Smooth muscle cell (in vitro differentiated cells): ENCODE measurements at regions not wholly inside any gene's neighbourhood (a gene's known extent, or its start where the extent isn't known, plus 50 kb on each side); places are given as distances from the start of the nearest gene placed in this dataset.

Experiments used
- DNase-seq: peaks from one replicate; lab custom pipeline; 2025; ENCODE audit not compliant: unreplicated experiment; lab: John Stamatoyannopoulos, UW
- H2AFZ ChIP-seq: fragments of 200-600 bp; sonication (generic); 2 replicates; pipeline ENCODE4 v1.6.0; 2016; ENCODE audit warnings: antibody characterized with exemption, low read depth, mild to moderate bottlenecking
- H3F3A ChIP-seq: fragments of 200-600 bp; sonication (generic); 2 replicates; pipeline ENCODE4 v1.6.0; 2017; ENCODE audit warnings: antibody characterized with exemption, low read depth
- H3K27ac ChIP-seq: fragments of 200-600 bp; sonication (generic); 2 replicates; pipeline ENCODE4 v1.5.1; 2016; ENCODE audit warnings: low read depth, mild to moderate bottlenecking
- H3K27me3 ChIP-seq: fragments of 200-600 bp; sonication (generic); 2 replicates; pipeline ENCODE4 v1.6.1; 2016; ENCODE audit warnings: low read depth, mild to moderate bottlenecking
- H3K36me3 ChIP-seq: fragments of 200-600 bp; sonication (generic); 2 replicates; pipeline ENCODE4 v1.5.1; 2016; ENCODE audit warnings: low read depth
- H3K4me1 ChIP-seq: fragments of 200-600 bp; sonication (generic); 2 replicates; pipeline ENCODE4 v1.5.1; 2016; ENCODE audit warnings: low read depth
- H3K4me2 ChIP-seq: fragments of 200-600 bp; sonication (generic); 2 replicates; pipeline ENCODE4 v1.6.0; 2016; ENCODE audit warnings: mild to moderate bottlenecking
- H3K4me3 ChIP-seq: fragments of 200-600 bp; sonication (generic); 2 replicates; pipeline ENCODE4 v1.5.1; 2016; ENCODE audit warnings: mild to moderate bottlenecking
- H3K79me2 ChIP-seq: fragments of 200-600 bp; sonication (generic); 2 replicates; pipeline ENCODE4 v1.6.0; 2016; ENCODE audit warnings: low read depth, mild to moderate bottlenecking
- H3K9ac ChIP-seq: fragments of 200-600 bp; sonication (generic); 2 replicates; pipeline ENCODE4 v1.6.0; 2016; ENCODE audit warnings: low read depth
- H3K9me3 ChIP-seq: fragments of 200-600 bp; sonication (generic); replicated peaks from 2 replicates; pipeline ENCODE4 v1.5.1; 2016; ENCODE audit warnings: low read depth
- H4K20me1 ChIP-seq: fragments of 200-600 bp; sonication (generic); 2 replicates; pipeline ENCODE4 v1.6.0; 2016; ENCODE audit warnings: low read depth
- WGBS: methylation state at CpG from one replicate; pipeline ENCODE4 v1.1.7; 2016; ENCODE audit warnings: low lambda C conversion rate; 5-methylcytosine and 5-hydroxymethylcytosine counted together
- TF ChIP-seq, protein P1 (sequence below): fragments of 200-600 bp; sonication (generic); IDR thresholded peaks from 2 replicates; pipeline ENCODE4 v1.5.1; 2017; ENCODE audit warnings: borderline replicate concordance, mild to moderate bottlenecking, antibody characterized with exemption; ENCODE audit not compliant: insufficient read depth, poor library complexity, severe bottlenecking

DNA sequence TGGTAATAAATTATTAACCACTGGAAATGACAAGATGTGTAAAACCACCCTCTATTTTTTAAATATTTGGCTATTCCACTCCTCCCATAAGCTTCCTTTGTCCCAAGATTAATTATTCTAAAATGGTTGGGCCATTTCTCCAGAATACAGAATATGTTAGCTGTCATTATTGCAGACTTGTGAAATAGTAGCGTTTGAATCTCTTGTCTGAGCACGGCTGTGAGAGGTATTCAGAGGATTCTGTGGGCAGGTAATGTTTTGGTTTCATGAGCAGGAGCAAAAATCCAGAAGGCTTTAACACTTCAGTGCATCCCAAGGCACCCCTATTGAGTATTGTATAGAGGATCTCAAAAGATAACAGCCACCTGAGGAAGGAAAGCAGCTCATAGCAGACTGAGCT, 256.0 kb downstream of the UQCRFS1 start:
- H3K9ac ChIP-seq: no peak overlapping the region
- TF ChIP-seq, protein P1, sequence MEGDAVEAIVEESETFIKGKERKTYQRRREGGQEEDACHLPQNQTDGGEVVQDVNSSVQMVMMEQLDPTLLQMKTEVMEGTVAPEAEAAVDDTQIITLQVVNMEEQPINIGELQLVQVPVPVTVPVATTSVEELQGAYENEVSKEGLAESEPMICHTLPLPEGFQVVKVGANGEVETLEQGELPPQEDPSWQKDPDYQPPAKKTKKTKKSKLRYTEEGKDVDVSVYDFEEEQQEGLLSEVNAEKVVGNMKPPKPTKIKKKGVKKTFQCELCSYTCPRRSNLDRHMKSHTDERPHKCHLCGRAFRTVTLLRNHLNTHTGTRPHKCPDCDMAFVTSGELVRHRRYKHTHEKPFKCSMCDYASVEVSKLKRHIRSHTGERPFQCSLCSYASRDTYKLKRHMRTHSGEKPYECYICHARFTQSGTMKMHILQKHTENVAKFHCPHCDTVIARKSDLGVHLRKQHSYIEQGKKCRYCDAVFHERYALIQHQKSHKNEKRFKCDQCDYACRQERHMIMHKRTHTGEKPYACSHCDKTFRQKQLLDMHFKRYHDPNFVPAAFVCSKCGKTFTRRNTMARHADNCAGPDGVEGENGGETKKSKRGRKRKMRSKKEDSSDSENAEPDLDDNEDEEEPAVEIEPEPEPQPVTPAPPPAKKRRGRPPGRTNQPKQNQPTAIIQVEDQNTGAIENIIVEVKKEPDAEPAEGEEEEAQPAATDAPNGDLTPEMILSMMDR: no peak
- peaks cover 5% of the 10 kb centered on the region for H3K4me1 ChIP-seq
- H3K27ac ChIP-seq: no peak overlapping the region
- no peaks in the 10 kb centered on the region for H3K79me2 ChIP-seq
- no peak overlapping the region for H3K4me2 ChIP-seq
- H3K9me3 ChIP-seq: no peaks in the 10 kb centered on the region
- WGBS: 85% methylated on average over 2 of the region's 2 CpGs
- no peak overlapping the region for H2AFZ ChIP-seq
- DNase-seq: no peak
- H3F3A ChIP-seq: no peaks in the 10 kb centered on the region
- H3K27me3 ChIP-seq: no peaks in the 10 kb centered on the region
- H3K4me3 ChIP-seq: no peak overlapping the region
- H3K36me3 ChIP-seq: no peaks in the 10 kb centered on the region
- no peaks in the 10 kb centered on the region for H4K20me1 ChIP-seq

GRCh38 chr19:28956421-28956820, 256.5 kb downstream of the UQCRFS1 start:
- TF ChIP-seq, protein P1: no peak
- H2AFZ ChIP-seq: no peak overlapping the region
- no peak overlapping the region for H3K27ac ChIP-seq
- H3F3A ChIP-seq: no peaks in the 10 kb centered on the region
- H3K79me2 ChIP-seq: no peaks in the 10 kb centered on the region
- no peak overlapping the region for H3K9ac ChIP-seq
- no peak for DNase-seq
- H4K20me1 ChIP-seq: no peaks in the 10 kb centered on the region
- no peaks in the 10 kb centered on the region for H3K27me3 ChIP-seq
- H3K4me2 ChIP-seq: no peak overlapping the region
- H3K4me3 ChIP-seq: no peak overlapping the region
- H3K36me3 ChIP-seq: no peaks in the 10 kb centered on the region
- WGBS: 85% methylated on average over 3 of the region's 3 CpGs
- no peaks in the 10 kb centered on the region for H3K9me3 ChIP-seq
- H3K4me1 ChIP-seq: no peaks in the 10 kb centered on the region

DNA sequence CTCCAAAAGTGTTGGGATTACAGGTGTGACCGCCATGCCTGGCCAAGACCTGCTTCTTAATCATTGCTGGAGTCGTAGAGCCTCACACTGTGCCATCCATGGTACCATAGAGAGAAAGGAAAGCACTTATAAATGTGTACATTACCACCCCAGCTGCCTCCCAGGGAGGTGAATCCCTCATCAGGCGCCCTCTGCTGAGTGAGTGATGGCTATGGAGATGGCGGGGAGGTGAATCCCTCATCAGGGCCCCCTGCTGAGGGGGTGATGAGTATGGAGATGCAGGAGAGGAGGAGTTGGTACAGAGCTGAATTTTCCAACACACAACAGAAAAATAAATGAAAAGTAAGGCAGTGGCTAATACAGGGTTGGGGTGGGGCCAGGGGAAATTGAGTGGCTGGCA, 263.4 kb downstream of the UQCRFS1 start:
- Histone ChIP-seq H3K27me3 (no peaks in the 10 kb centered on the region), H3F3A (no peaks in the 10 kb centered on the region), H3K9ac (no peak overlapping the region), H3K36me3 (no peaks in the 10 kb centered on the region), H3K79me2 (no peaks in the 10 kb centered on the region), H3K4me2 (no peak overlapping the region), H3K4me3 (no peak overlapping the region), H3K27ac (no peak overlapping the region), H3K9me3 (no peaks in the 10 kb centered on the region), H2AFZ (no peak overlapping the region), H4K20me1 (no peaks in the 10 kb centered on the region), H3K4me1 (no peaks in the 10 kb centered on the region)
- TF ChIP-seq, protein P1: no peak
- no peak for DNase-seq
- 79% methylated on average over 4 of the region's 4 CpGs for WGBS

GRCh38 chr19:28949027-28949426, 263.9 kb downstream of the UQCRFS1 start:
- Histone ChIP-seq H2AFZ (no peak overlapping the region), H4K20me1 (no peaks in the 10 kb centered on the region), H3K79me2 (no peaks in the 10 kb centered on the region), H3K27ac (no peak overlapping the region), H3K4me2 (no peak overlapping the region), H3K36me3 (no peaks in the 10 kb centered on the region), H3K9me3 (no peaks in the 10 kb centered on the region), H3K9ac (no peak overlapping the region), H3K27me3 (no peaks in the 10 kb centered on the region), H3F3A (no peaks in the 10 kb centered on the region), H3K4me1 (no peaks in the 10 kb centered on the region), H3K4me3 (no peak overlapping the region)
- DNase-seq: no peak
- TF ChIP-seq, protein P1: no peak
- 89% methylated on average over 1 of the region's 1 CpG for WGBS
